DMS 273 (cell line): ENCODE measurements at regions not wholly inside any gene's neighbourhood (a gene's known extent, or its start where the extent isn't known, plus 50 kb on each side); places are given as distances from the start of the nearest gene placed in this dataset.

Source experiments
- DNase-seq: peaks from one replicate; lab custom pipeline; 2025; ENCODE audit not compliant: unreplicated experiment; lab: John Stamatoyannopoulos, UW

GRCh38 chrX:43005561-43005960 is 227.6 kb upstream of the PPP1R2C start:
- DNase-seq = no peak

- no peak for DNase-seq
Observed at GRCh38 chrX:43008356-43008755, 230.4 kb upstream of the PPP1R2C start.

- DNase-seq = peak; percentile 3
Observed at GRCh38 chrX:43016021-43016420, 238.1 kb upstream of the PPP1R2C start.

GRCh38 chrX:43018031-43018430 is 240.1 kb upstream of the PPP1R2C start:
- DNase-seq = no peak

GRCh38 chrX:43019021-43019420 is 241.1 kb upstream of the PPP1R2C start:
- no peak for DNase-seq

GRCh38 chrX:43025806-43026315 is 247.9 kb upstream of the PPP1R2C start:
- DNase-seq = no peak

- no peak for DNase-seq
Observed at GRCh38 chrX:43064096-43064495, 286.1 kb upstream of the PPP1R2C start.

- no peak for DNase-seq
Observed at GRCh38 chrX:43065978-43066377, 288.0 kb upstream of the PPP1R2C start.

- no peak for DNase-seq
Observed at GRCh38 chrX:43068639-43069038, 290.7 kb upstream of the PPP1R2C start.

- no peak for DNase-seq
Observed at GRCh38 chrX:43083016-43083415, 305.1 kb upstream of the PPP1R2C start.

- no peak for DNase-seq
Observed at GRCh38 chrX:43087830-43088229, 309.9 kb upstream of the PPP1R2C start.

- DNase-seq = no peak
Observed at GRCh38 chrX:43096830-43097229, 318.9 kb upstream of the PPP1R2C start.

- no peak for DNase-seq
Observed at GRCh38 chrX:43106009-43106408, 328.0 kb upstream of the PPP1R2C start.

- no peak for DNase-seq
Observed at GRCh38 chrX:43108828-43109227, 330.9 kb upstream of the PPP1R2C start.

- DNase-seq = peak; percentile 13
Observed at GRCh38 chrX:43121637-43122036, 343.7 kb upstream of the PPP1R2C start.

GRCh38 chrX:43139645-43140044 is 361.7 kb upstream of the PPP1R2C start:
- no peak for DNase-seq

- DNase-seq = no peak
Observed at GRCh38 chrX:43140582-43140981, 362.6 kb upstream of the PPP1R2C start.

GRCh38 chrX:43141885-43142284 is 363.9 kb upstream of the PPP1R2C start:
- no peak for DNase-seq

GRCh38 chrX:43148305-43148704 is 370.3 kb upstream of the PPP1R2C start:
- no peak for DNase-seq

GRCh38 chrX:43165343-43165920 is 387.5 kb upstream of the PPP1R2C start:
- DNase-seq = no peak

GRCh38 chrX:43166874-43167273 is 388.9 kb upstream of the PPP1R2C start:
- DNase-seq = no peak

GRCh38 chrX:43175434-43175833 is 397.5 kb upstream of the PPP1R2C start:
- no peak for DNase-seq

- DNase-seq = peak; percentile 10
Observed at GRCh38 chrX:43176686-43177085, 398.7 kb upstream of the PPP1R2C start.
